ENCODE measurements at regions not wholly inside any gene's neighbourhood (a gene's known extent, or its start where the extent isn't known, plus 50 kb on each side); places are given as distances from the start of the nearest gene placed in this dataset.

GRCh38 chr12:102765736-102766135 is 151.3 kb downstream of the PAH start:
- TF ChIP-seq HDGF (IDR thresholded peaks at IDR 0.05; ENCODE audit: borderline replicate concordance) (no peak), ARNT (IDR thresholded peaks at IDR 0.05) (no peak), ELF4 (IDR thresholded peaks at IDR 0.05) (no peak), NFRKB (IDR thresholded peaks at IDR 0.05) (no peak), ZNF384 (IDR thresholded peaks at IDR 0.05) (no peak), L3MBTL2 (conservative IDR thresholded peaks at IDR 0.05) (no peak), SP1 (IDR thresholded peaks at IDR 0.05) (no peak), FOXM1 (IDR thresholded peaks at IDR 0.05; ENCODE audit: borderline replicate concordance) (no peak), FOXA1 (IDR thresholded peaks at IDR 0.05) (no peak), CTBP1 (IDR thresholded peaks at IDR 0.05; ENCODE audit: borderline replicate concordance) (no peak), BHLHE40 (IDR thresholded peaks at IDR 0.05; ENCODE audit: borderline replicate concordance) (no peak), TARDBP (IDR thresholded peaks at IDR 0.05) (no peak), SUZ12 (IDR thresholded peaks at IDR 0.05) (no peak), FOXK2 (IDR thresholded peaks at IDR 0.05) (no peak)
